HCT116 (cell line): ENCODE measurements at regions not wholly inside any gene's neighbourhood (a gene's known extent, or its start where the extent isn't known, plus 50 kb on each side); places are given as distances from the start of the nearest gene placed in this dataset.

ENCODE experiments used
- ATAC-seq: fragments of 200-7000 bp; cut with Tn5 transposase; 2 replicates; pipeline ENCODE4 v1.9.1; 2020; ENCODE audit warnings: mild to moderate bottlenecking, moderate library complexity
- BruUV-seq: library from RNA; stranded (reverse); fragments of 400-500 nt; replicated peaks from 2 replicates; lab custom pipeline; 2021; lab: Mats Ljungman, UMichigan
- CTCF ChIA-PET: fragments of 300-600 bp; sonication (Branson Sonifier 250); formaldehyde crosslinking; loops from one replicate; lab custom pipeline; 2021; ENCODE audit warnings: antibody characterized with exemption; lab: Charles Lee
- POLR2A ChIA-PET: fragments of 300-600, 350-600 bp; sonication (Branson Sonifier 250); formaldehyde crosslinking; loops from one replicate; lab custom pipeline; 2021; ENCODE audit warnings: antibody characterized with exemption; lab: Charles Lee
- RAD21 ChIA-PET, 2 experiments: fragments of 300-600 bp; sonication (Branson Sonifier 250); formaldehyde crosslinking; loops; one replicate each; lab custom pipeline; 2023; ENCODE audit warnings: low total read pairs in 2 of 2; ENCODE audit not compliant: uncharacterized antibody in 2 of 2, unreplicated experiment in 2 of 2, low non-redundant PET in 1 of 2; lab: Charles Lee
- DNase-seq: peaks from one replicate; pipeline ENCODE4 v3.0.0-alpha.2; 2010; ENCODE audit warnings: low read depth, low spot score
- H2AFZ ChIP-seq: fragments of 200-600 bp; shearing (Covaris generic), sonication (generic); 2 replicates; pipeline ENCODE4 v1.6.1; 2017; ENCODE audit warnings: low read depth, mixed run types, mixed read lengths, antibody characterized with exemption, low read length; ENCODE audit not compliant: poor library complexity, severe bottlenecking
- H3K27ac ChIP-seq: 2 replicates; pipeline ENCODE4 v1.5.1; 2012; ENCODE audit warnings: low read depth, low read length
- H3K27me3 ChIP-seq: fragments of 200-600 bp; sonication (generic); 2 replicates; pipeline ENCODE4 v1.6.1; 2016; ENCODE audit warnings: mixed run types, low read length, mixed read lengths; ENCODE audit not compliant: insufficient read depth
- H3K36me3 ChIP-seq, 2 experiments: fragments of 200-500 bp in 1 of 2; fragments of 200-600 bp in 1 of 2; sonication (Bioruptor generic) in 1 of 2; sonication (generic) in 1 of 2; 2 replicates each; pipeline versions ENCODE4 v1.5.1 to v1.6.1; 2014 to 2016; ENCODE audit warnings: low read length in 2 of 2, inconsistent platforms in 1 of 2, mixed read lengths in 1 of 2, mixed run types in 1 of 2; ENCODE audit not compliant: insufficient read depth in 2 of 2, control insufficient read depth in 1 of 2
- H3K4me1 ChIP-seq, 2 experiments: fragments of 200-600 bp in 1 of 2; sonication (generic) in 1 of 2; 2 replicates each; pipeline versions ENCODE4 v1.5.1 to v1.6.1; 2012 to 2017; ENCODE audit warnings: low read length in 2 of 2, inconsistent platforms in 1 of 2, mild to moderate bottlenecking in 1 of 2, mixed read lengths in 1 of 2, mixed run types in 1 of 2, moderate library complexity in 1 of 2; ENCODE audit not compliant: insufficient read depth in 2 of 2, control insufficient read depth in 1 of 2
- H3K4me2 ChIP-seq: fragments of 200-600 bp; sonication (generic); 2 replicates; pipeline ENCODE4 v1.6.1; 2017; ENCODE audit warnings: mixed run types, low read length, mixed read lengths
- H3K4me3 ChIP-seq, 2 experiments: fragments of 200-600 bp in 1 of 2; sonication (generic) in 1 of 2; replicated peaks in 1 of 2; 2 replicates each; pipeline ENCODE4 v1.5.1; 2011 to 2016; ENCODE audit warnings: low read length in 2 of 2, control low read depth in 1 of 2, low read depth in 1 of 2, mild to moderate bottlenecking in 1 of 2, mixed read lengths in 1 of 2, mixed run types in 1 of 2
- H3K79me2 ChIP-seq: fragments of 200-600 bp; sonication (generic); 2 replicates; pipeline ENCODE4 v1.6.1; 2017; ENCODE audit warnings: mild to moderate bottlenecking, mixed run types, low read length, moderate library complexity, mixed read lengths; ENCODE audit not compliant: insufficient read depth
- H3K9ac ChIP-seq: fragments of 200-600 bp; sonication (generic); 2 replicates; pipeline ENCODE4 v1.6.1; 2016; ENCODE audit warnings: low read length, mixed read lengths
- H3K9me2 ChIP-seq: fragments of 200-600 bp; sonication (generic), shearing (Covaris generic); 2 replicates; pipeline ENCODE4 v1.6.1; 2017; ENCODE audit warnings: mixed run types, mild to moderate bottlenecking, moderate library complexity; ENCODE audit not compliant: insufficient read depth
- H3K9me3 ChIP-seq, 2 experiments: fragments of 200-500 bp in 1 of 2; fragments of 200-600 bp in 1 of 2; sonication (Bioruptor generic) in 1 of 2; sonication (generic) in 1 of 2; 2 replicates each; pipeline ENCODE4 v1.6.1; 2014 to 2017; ENCODE audit warnings: low read length in 2 of 2, mixed read lengths in 2 of 2, inconsistent platforms in 1 of 2, low read depth in 1 of 2, mild to moderate bottlenecking in 1 of 2, mixed run types in 1 of 2, moderate library complexity in 1 of 2; ENCODE audit not compliant: control insufficient read depth in 1 of 2, insufficient read depth in 1 of 2
- H4K20me1 ChIP-seq: fragments of 200-600 bp; sonication (generic), shearing (Covaris generic); 2 replicates; pipeline ENCODE4 v1.6.1; 2017; ENCODE audit warnings: mixed run types, mild to moderate bottlenecking, moderate library complexity; ENCODE audit not compliant: insufficient read depth
- CBX3 ChIP-seq: IDR thresholded peaks from 2 replicates; pipeline ENCODE4 v1.6.1; 2012; ENCODE audit warnings: low read depth
- CEBPB ChIP-seq: IDR thresholded peaks from 2 replicates; pipeline ENCODE4 v1.6.1; 2012; ENCODE audit warnings: low read depth
- ELF1 ChIP-seq: IDR thresholded peaks from 2 replicates; pipeline ENCODE4 v1.6.1; 2012; ENCODE audit warnings: low read depth, borderline replicate concordance
- EZH2 ChIP-seq: fragments of 200-600 bp; sonication (generic); IDR thresholded peaks from 2 replicates; pipeline ENCODE4 v1.6.1; 2017; ENCODE audit warnings: antibody characterized with exemption, mixed run types
- EZH2phosphoT487 ChIP-seq: fragments of 200-600 bp; IDR thresholded peaks from 2 replicates; pipeline ENCODE4 v1.6.1; 2018; ENCODE audit warnings: antibody characterized with exemption, borderline replicate concordance
- POLR2A ChIP-seq: IDR thresholded peaks from 2 replicates; pipeline ENCODE4 v1.7.0; 2011; ENCODE audit warnings: borderline replicate concordance; ENCODE audit not compliant: insufficient read depth, insufficient read length; ENCODE audit errors: extremely low read depth
- RAD21 ChIP-seq: IDR thresholded peaks from 2 replicates; pipeline ENCODE4 v1.6.1; 2012; ENCODE audit warnings: low read depth, mild to moderate bottlenecking
- YY1 ChIP-seq: IDR thresholded peaks from 2 replicates; pipeline ENCODE4 v1.6.1; 2011; ENCODE audit warnings: low read length, low read depth, moderate library complexity, mild to moderate bottlenecking; ENCODE audit not compliant: insufficient replicate concordance; ENCODE audit errors: extremely low read depth
- ZNF274 ChIP-seq: fragments of 200-500 bp; sonication (Bioruptor generic); IDR thresholded peaks from 2 replicates; pipeline ENCODE4 v1.6.1; 2014; ENCODE audit warnings: mild to moderate bottlenecking, low read depth, low read length, inconsistent platforms
- intact Hi-C: fragments of 100-400 bp; cut with micrococcal nuclease; formaldehyde crosslinking; loops from 2 replicates; pipeline ENCODE4 v1.10.0; 2022
- TF ChIP-seq, protein P1 (sequence below): IDR thresholded peaks from 2 replicates; pipeline ENCODE4 v1.6.1; 2012
- TF ChIP-seq, protein P2 (sequence below): IDR thresholded peaks from 2 replicates; pipeline ENCODE4 v1.6.1; 2011; ENCODE audit warnings: mild to moderate bottlenecking, low read length, moderate library complexity; ENCODE audit not compliant: insufficient replicate concordance; ENCODE audit errors: extremely low read depth

DNA sequence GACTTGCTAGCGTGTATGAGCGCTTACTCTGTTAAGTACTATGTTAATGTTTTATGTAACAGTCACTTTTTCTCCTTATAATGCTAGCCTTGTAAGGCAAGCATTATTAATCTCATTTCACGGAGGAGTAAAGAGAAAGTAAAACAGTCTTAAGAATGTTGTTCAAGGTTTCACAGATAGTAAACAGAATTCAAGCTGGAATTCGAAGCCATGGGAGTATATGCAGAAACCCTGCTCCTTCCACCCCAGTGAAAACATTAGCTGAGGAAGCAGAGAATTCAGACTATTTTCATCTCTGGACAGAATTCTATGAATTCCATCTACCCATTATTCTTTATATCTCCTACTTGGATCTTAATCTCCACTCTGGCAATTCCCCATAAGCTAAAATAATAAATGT lies 1028.3 kb upstream of the WWC1 start:
- ATAC-seq (no peak), DNase-seq (no peak)
- no TSS peak for BruUV-seq
- POLR2A ChIA-PET = no interaction called here
- Histone ChIP-seq H3K27ac (no peak overlapping the region), H3K4me1 (no peaks in the 10 kb centered on the region), H3K79me2 (no peaks in the 10 kb centered on the region), H4K20me1 (no peaks in the 10 kb centered on the region), H3K36me3 (no peaks in the 10 kb centered on the region), H3K9ac (no peak overlapping the region), H3K4me3 (no peak overlapping the region), H3K4me2 (no peak overlapping the region), H3K9me3 (peaks cover 0 to 12% of the 10 kb centered on the region in 2 experiments; a peak in 2 of 4 replicates), H3K27me3 (no peaks in the 10 kb centered on the region), H3K9me2 (no peaks in the 10 kb centered on the region), H2AFZ (no peak overlapping the region)
- TF ChIP-seq POLR2A = no peak
- no peak for TF ChIP-seq CEBPB
- TF ChIP-seq EZH2 = no peak
- TF ChIP-seq ZNF274 = no peak
- TF ChIP-seq, protein P1, sequence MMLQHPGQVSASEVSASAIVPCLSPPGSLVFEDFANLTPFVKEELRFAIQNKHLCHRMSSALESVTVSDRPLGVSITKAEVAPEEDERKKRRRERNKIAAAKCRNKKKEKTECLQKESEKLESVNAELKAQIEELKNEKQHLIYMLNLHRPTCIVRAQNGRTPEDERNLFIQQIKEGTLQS = no peak
- TF ChIP-seq, protein P2, sequence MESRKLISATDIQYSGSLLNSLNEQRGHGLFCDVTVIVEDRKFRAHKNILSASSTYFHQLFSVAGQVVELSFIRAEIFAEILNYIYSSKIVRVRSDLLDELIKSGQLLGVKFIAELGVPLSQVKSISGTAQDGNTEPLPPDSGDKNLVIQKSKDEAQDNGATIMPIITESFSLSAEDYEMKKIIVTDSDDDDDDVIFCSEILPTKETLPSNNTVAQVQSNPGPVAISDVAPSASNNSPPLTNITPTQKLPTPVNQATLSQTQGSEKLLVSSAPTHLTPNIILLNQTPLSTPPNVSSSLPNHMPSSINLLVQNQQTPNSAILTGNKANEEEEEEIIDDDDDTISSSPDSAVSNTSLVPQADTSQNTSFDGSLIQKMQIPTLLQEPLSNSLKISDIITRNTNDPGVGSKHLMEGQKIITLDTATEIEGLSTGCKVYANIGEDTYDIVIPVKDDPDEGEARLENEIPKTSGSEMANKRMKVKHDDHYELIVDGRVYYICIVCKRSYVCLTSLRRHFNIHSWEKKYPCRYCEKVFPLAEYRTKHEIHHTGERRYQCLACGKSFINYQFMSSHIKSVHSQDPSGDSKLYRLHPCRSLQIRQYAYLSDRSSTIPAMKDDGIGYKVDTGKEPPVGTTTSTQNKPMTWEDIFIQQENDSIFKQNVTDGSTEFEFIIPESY = no peak
- TF ChIP-seq ELF1 = no peak
- TF ChIP-seq YY1 = no peak
- no peak for TF ChIP-seq CBX3
- TF ChIP-seq EZH2phosphoT487 = no peak
- no peak for TF ChIP-seq RAD21
- intact Hi-C loops = no loop called here
- CTCF ChIA-PET = no interaction called here
- RAD21 ChIA-PET = no interaction called here
